H1 (cell line): ENCODE measurements at regions not wholly inside any gene's neighbourhood (a gene's known extent, or its start where the extent isn't known, plus 50 kb on each side); places are given as distances from the start of the nearest gene placed in this dataset.

Source experiments
- CTCF ChIA-PET: fragments of 300-600 bp; sonication (Branson Sonifier 250); formaldehyde crosslinking; loops from one replicate; lab custom pipeline; 2021; ENCODE audit not compliant: partially characterized antibody; lab: Charles Lee
- POLR2A ChIA-PET: fragments of 300-600 bp; sonication (Branson Sonifier 250); formaldehyde crosslinking; loops from one replicate; lab custom pipeline; 2021; ENCODE audit warnings: inconsistent platforms; ENCODE audit not compliant: partially characterized antibody; lab: Charles Lee
- DNase-seq, 2 experiments: peaks; one replicate each; pipeline versions ENCODE4 v3.0.0 to v3.0.0-alpha.2; 2010 to 2022; ENCODE audit warnings: low spot score in 2 of 2, low read depth in 1 of 2, mixed read lengths in 1 of 2
- FAIRE-seq: peaks from 2 replicates; lab custom pipeline; 2011; peaks lifted over from hg19 to GRCh38; lab: Jason Lieb, UNC
- H2AFZ ChIP-seq: 2 replicates; pipeline ENCODE4 v1.8.1; 2012; ENCODE audit warnings: low read length, inconsistent platforms
- H2AK5ac ChIP-seq: 2 replicates; pipeline ENCODE4 v1.6.1; 2013; ENCODE audit warnings: low read depth, low read length
- H2BK120ac ChIP-seq: replicated peaks from 2 replicates; pipeline ENCODE3; 2013; ENCODE audit warnings: low read depth, low read length, inconsistent platforms
- H2BK12ac ChIP-seq: 2 replicates; pipeline ENCODE4 v1.6.1; 2013; ENCODE audit warnings: low read depth, low read length
- H2BK15ac ChIP-seq: 2 replicates; pipeline ENCODE4 v1.6.1; 2013; ENCODE audit warnings: low read length
- H2BK20ac ChIP-seq: 2 replicates; pipeline ENCODE4 v1.6.1; 2013; ENCODE audit warnings: low read length
- H2BK5ac ChIP-seq: 2 replicates; pipeline ENCODE4 v1.6.1; 2013; ENCODE audit warnings: low read depth, low read length
- H3K14ac ChIP-seq: 2 replicates; pipeline ENCODE4 v1.6.1; 2013; ENCODE audit warnings: inconsistent platforms; ENCODE audit not compliant: insufficient read length
- H3K18ac ChIP-seq: 2 replicates; pipeline ENCODE4 v1.6.1; 2013; ENCODE audit warnings: low read length; ENCODE audit errors: extremely low read depth
- H3K23ac ChIP-seq: 2 replicates; pipeline ENCODE4 v1.6.1; 2013; ENCODE audit warnings: inconsistent platforms; ENCODE audit not compliant: insufficient read length
- H3K23me2 ChIP-seq: 2 replicates; pipeline ENCODE4 v1.6.1; 2013; ENCODE audit warnings: low read depth, low read length
- H3K27ac ChIP-seq: 2 replicates; pipeline ENCODE4 v1.6.1; 2011; ENCODE audit warnings: low read depth, low read length, inconsistent platforms
- H3K27me3 ChIP-seq, 4 experiments: replicated peaks in 1 of 4; 1 replicate in 1 of 4; 2 replicates in 3 of 4; pipeline versions ENCODE4 v1.6.1 to v1.8.1; 2011 to 2013; ENCODE audit warnings: low read length in 3 of 4, mild to moderate bottlenecking in 3 of 4, inconsistent platforms in 2 of 4, mixed read lengths in 2 of 4, moderate library complexity in 1 of 4; ENCODE audit not compliant: control insufficient read depth in 3 of 4, insufficient read depth in 3 of 4; ENCODE audit errors: extremely low read depth in 1 of 4
- H3K36me3 ChIP-seq, 4 experiments: 2 replicates each; pipeline versions ENCODE4 v1.6.1 to v1.8.1; 2011 to 2013; ENCODE audit warnings: mild to moderate bottlenecking in 4 of 4, low read length in 3 of 4, moderate library complexity in 2 of 4, control low read depth in 1 of 4, inconsistent platforms in 1 of 4; ENCODE audit not compliant: insufficient read depth in 4 of 4, control insufficient read depth in 2 of 4
- H3K4ac ChIP-seq: replicated peaks from 2 replicates; pipeline ENCODE3; 2013; ENCODE audit warnings: low read length, low read depth, mixed read lengths, inconsistent platforms; ENCODE audit not compliant: insufficient read length
- H3K4me1 ChIP-seq, 4 experiments: replicated peaks in 1 of 4; 1 replicate in 1 of 4; 2 replicates in 3 of 4; pipeline versions ENCODE4 v1.6.1 to v1.8.1; 2011 to 2013; ENCODE audit warnings: low read length in 3 of 4, inconsistent platforms in 2 of 4, mixed read lengths in 1 of 4; ENCODE audit not compliant: insufficient read depth in 4 of 4, control insufficient read depth in 3 of 4
- H3K4me2 ChIP-seq, 2 experiments: 2 replicates each; pipeline versions ENCODE4 v1.6.1 to v1.8.1; 2011 to 2013; ENCODE audit warnings: low read depth in 2 of 2, low read length in 2 of 2, control low read depth in 1 of 2, inconsistent platforms in 1 of 2, mild to moderate bottlenecking in 1 of 2; ENCODE audit not compliant: insufficient read depth in 1 of 2
- H3K4me3 ChIP-seq, 4 experiments: fragments of 200-600, 300-600 bp in 1 of 4; sonication (generic), shearing (Covaris generic), sonication (Bioruptor Twin) in 1 of 4; 2 replicates each; pipeline versions ENCODE4 v1.5.1 to v1.8.1; 2011 to 2016; ENCODE audit warnings: low read length in 4 of 4, low read depth in 3 of 4, control low read depth in 2 of 4, inconsistent platforms in 2 of 4, mild to moderate bottlenecking in 2 of 4, mixed read lengths in 1 of 4, moderate library complexity in 1 of 4; ENCODE audit not compliant: insufficient read depth in 2 of 4; ENCODE audit errors: extremely low read depth in 1 of 4
- H3K56ac ChIP-seq: replicated peaks from 2 replicates; pipeline ENCODE3; 2013; ENCODE audit warnings: low read depth, mild to moderate bottlenecking, mixed read lengths, low read length, inconsistent platforms; ENCODE audit not compliant: insufficient read length
- H3K79me1 ChIP-seq: 2 replicates; pipeline ENCODE4 v1.6.1; 2013; ENCODE audit warnings: low read depth, low read length, control low read depth
- H3K79me2 ChIP-seq, 2 experiments: 2 replicates each; pipeline versions ENCODE4 v1.6.1 to v1.8.1; 2012 to 2013; ENCODE audit warnings: low read length in 2 of 2, mild to moderate bottlenecking in 2 of 2, inconsistent platforms in 1 of 2; ENCODE audit not compliant: insufficient read depth in 2 of 2, control insufficient read depth in 1 of 2
- H3K9ac ChIP-seq, 4 experiments: replicated peaks in 1 of 4; 1 replicate in 1 of 4; 2 replicates in 3 of 4; pipeline versions ENCODE4 v1.6.1 to v1.8.1; 2011 to 2013; ENCODE audit warnings: low read depth in 3 of 4, low read length in 3 of 4, control low read depth in 2 of 4, mild to moderate bottlenecking in 2 of 4, moderate library complexity in 2 of 4, inconsistent platforms in 1 of 4; ENCODE audit errors: extremely low read depth in 1 of 4
- H3K9me3 ChIP-seq, 2 experiments: 2 replicates each; pipeline versions ENCODE4 v1.6.1 to v1.8.1; 2012 to 2013; ENCODE audit warnings: mild to moderate bottlenecking in 2 of 2, moderate library complexity in 2 of 2, control low read depth in 1 of 2, inconsistent platforms in 1 of 2, low read depth in 1 of 2, low read length in 1 of 2, mixed read lengths in 1 of 2; ENCODE audit not compliant: insufficient read depth in 2 of 2
- H4K20me1 ChIP-seq, 2 experiments: replicated peaks in 1 of 2; 2 replicates each; pipeline versions ENCODE3 to v1.8.1; 2011 to 2013; ENCODE audit warnings: inconsistent platforms in 2 of 2, low read length in 2 of 2, mild to moderate bottlenecking in 1 of 2; ENCODE audit not compliant: insufficient read depth in 2 of 2, control insufficient read depth in 1 of 2
- H4K5ac ChIP-seq: 2 replicates; pipeline ENCODE4 v1.6.1; 2013; ENCODE audit warnings: low read length, low read depth, mixed read lengths, inconsistent platforms; ENCODE audit not compliant: insufficient read length
- H4K8ac ChIP-seq: 2 replicates; pipeline ENCODE4 v1.8.0; 2013; ENCODE audit warnings: mild to moderate bottlenecking, moderate library complexity, low read length, inconsistent platforms; ENCODE audit not compliant: insufficient read depth; ENCODE audit errors: extremely low read depth
- H4K91ac ChIP-seq: replicated peaks from 2 replicates; pipeline ENCODE3; 2013; ENCODE audit warnings: low read length, mixed read lengths, inconsistent platforms; ENCODE audit not compliant: insufficient read length
- CTCF ChIP-seq, 3 experiments: IDR thresholded peaks; 1 replicate in 2 of 3; 2 replicates in 1 of 3; pipeline versions ENCODE4 v1.5.1 to v1.6.1; 2011; ENCODE audit warnings: low read length in 3 of 3, mild to moderate bottlenecking in 3 of 3, inconsistent platforms in 2 of 3, low read depth in 1 of 3, moderate library complexity in 1 of 3; ENCODE audit not compliant: insufficient read depth in 1 of 3; ENCODE audit errors: control extremely low read depth in 1 of 3
- RFX5 ChIP-seq: IDR thresholded peaks from 2 replicates; pipeline ENCODE4 v1.6.1; 2011; ENCODE audit warnings: low read depth, low read length, improper control_type of control experiment, borderline replicate concordance
- TAF1 ChIP-seq: IDR thresholded peaks from 2 replicates; pipeline ENCODE4 v1.6.1; 2011; ENCODE audit warnings: mild to moderate bottlenecking, low read depth, low read length
- TAF7 ChIP-seq: optimal IDR thresholded peaks from 2 replicates; pipeline ENCODE3; 2011; ENCODE audit warnings: low read depth, mild to moderate bottlenecking, inconsistent platforms, low read length, moderate library complexity, borderline replicate concordance
- WGBS, 2 experiments: shearing (Covaris generic) in 1 of 2; methylation state at CpG; one replicate each; pipeline versions ENCODE4 v1.1.6 to v1.1.7; 2013 to 2015; ENCODE audit warnings: low lambda C conversion rate in 2 of 2, mixed read lengths in 2 of 2, inconsistent platforms in 1 of 2, low coverage in 1 of 2, missing lambda C conversion rate in 1 of 2; ENCODE audit not compliant: insufficient replicate concordance in 2 of 2, insufficient coverage in 1 of 2, insufficient read length in 1 of 2; ENCODE audit errors: extremely low coverage in 1 of 2, missing lambda C conversion rate in 1 of 2; 5-methylcytosine and 5-hydroxymethylcytosine counted together

- no peak for TF ChIP-seq TAF1
- TF ChIP-seq CTCF (IDR thresholded peaks at IDR 0.05; ENCODE audit: control extremely low read depth in 1 of 3, insufficient read depth in 1 of 3, low read depth in 1 of 3, low read length in 3 of 3) = no peak
- TF ChIP-seq TAF7 = no peak
- TF ChIP-seq RFX5 = no peak
- no peak overlapping the region for H3K27ac ChIP-seq
- H3K79me1 ChIP-seq = no peaks in the 10 kb centered on the region
- ChIA-PET POLR2A (no interaction called here), CTCF (interaction anchor here (0.6 to 3.1 kb wide), 9 partner anchors 9 to 276 kb away, joined by 3 to 16 read pairs (median 5); no protein-coding TSS in a partner anchor)
- no peak overlapping the region for H2AK5ac ChIP-seq
- no peak overlapping the region for H3K4me2 ChIP-seq
- H4K20me1 ChIP-seq = no peaks in the 10 kb centered on the region
- no peak overlapping the region for H3K23ac ChIP-seq
- no peaks in the 10 kb centered on the region for H3K23me2 ChIP-seq
- no peak overlapping the region for H3K18ac ChIP-seq
- 82% methylated on average over 2 of the region's 2 CpGs; no CpG with 5 or more reads in 1 of the 2 experiments for WGBS, 2 experiments
- no peak overlapping the region for H3K9ac ChIP-seq
- H4K5ac ChIP-seq = no peak overlapping the region
- H2BK20ac ChIP-seq = no peak overlapping the region; the same call in 1 of the 2 replicates
- no peaks in the 10 kb centered on the region for H3K79me2 ChIP-seq
- no peak overlapping the region for H3K4ac ChIP-seq
- H2BK15ac ChIP-seq = 0 out of 2 replicates have a peak overlapping the region, but pooled peaks have one; percentile 53
- no peaks in the 10 kb centered on the region for H3K27me3 ChIP-seq
- DNase-seq (no peak), FAIRE-seq (no peak)
- H3K9me3 ChIP-seq = no peaks in the 10 kb centered on the region
- H2BK120ac ChIP-seq = no peak overlapping the region
- H3K4me3 ChIP-seq = no peak overlapping the region
- H3K36me3 ChIP-seq = no peaks in the 10 kb centered on the region
- H3K14ac ChIP-seq = no peak overlapping the region
- H4K8ac ChIP-seq = no peak overlapping the region
- no peak overlapping the region for H2BK5ac ChIP-seq
- no peak overlapping the region for H4K91ac ChIP-seq
- H3K56ac ChIP-seq = no peak overlapping the region
- no peak overlapping the region for H2AFZ ChIP-seq
- peaks cover 4 to 16% (median 13%) of the 10 kb centered on the region in 4 experiments for H3K4me1 ChIP-seq
- peak overlapping the region; percentile 50; the same call in 1 of the 2 replicates for H2BK12ac ChIP-seq
These were observed 74.1 kb upstream of the TINAGL1 start for GRCh38 chr1:31502253-31502652.
